HCT116 (cell line): ENCODE measurements at regions not wholly inside any gene's neighbourhood (a gene's known extent, or its start where the extent isn't known, plus 50 kb on each side); places are given as distances from the start of the nearest gene placed in this dataset.

Experiments
- ATAC-seq: fragments of 200-7000 bp; cut with Tn5 transposase; 2 replicates; pipeline ENCODE4 v1.9.1; 2020; ENCODE audit warnings: mild to moderate bottlenecking, moderate library complexity
- BruUV-seq: library from RNA; stranded (reverse); fragments of 400-500 nt; replicated peaks from 2 replicates; lab custom pipeline; 2021; lab: Mats Ljungman, UMichigan
- CTCF ChIA-PET: fragments of 300-600 bp; sonication (Branson Sonifier 250); formaldehyde crosslinking; loops from one replicate; lab custom pipeline; 2021; ENCODE audit warnings: antibody characterized with exemption; lab: Charles Lee
- POLR2A ChIA-PET: fragments of 300-600, 350-600 bp; sonication (Branson Sonifier 250); formaldehyde crosslinking; loops from one replicate; lab custom pipeline; 2021; ENCODE audit warnings: antibody characterized with exemption; lab: Charles Lee
- RAD21 ChIA-PET, 2 experiments: fragments of 300-600 bp; sonication (Branson Sonifier 250); formaldehyde crosslinking; loops; one replicate each; lab custom pipeline; 2023; ENCODE audit warnings: low total read pairs in 2 of 2; ENCODE audit not compliant: uncharacterized antibody in 2 of 2, unreplicated experiment in 2 of 2, low non-redundant PET in 1 of 2; lab: Charles Lee
- DNase-seq: peaks from one replicate; pipeline ENCODE4 v3.0.0-alpha.2; 2010; ENCODE audit warnings: low read depth, low spot score
- H2AFZ ChIP-seq: fragments of 200-600 bp; shearing (Covaris generic), sonication (generic); 2 replicates; pipeline ENCODE4 v1.6.1; 2017; ENCODE audit warnings: low read depth, mixed run types, mixed read lengths, antibody characterized with exemption, low read length; ENCODE audit not compliant: poor library complexity, severe bottlenecking
- H3K27ac ChIP-seq: 2 replicates; pipeline ENCODE4 v1.5.1; 2012; ENCODE audit warnings: low read depth, low read length
- H3K27me3 ChIP-seq: fragments of 200-600 bp; sonication (generic); 2 replicates; pipeline ENCODE4 v1.6.1; 2016; ENCODE audit warnings: mixed run types, low read length, mixed read lengths; ENCODE audit not compliant: insufficient read depth
- H3K36me3 ChIP-seq, 2 experiments: fragments of 200-500 bp in 1 of 2; fragments of 200-600 bp in 1 of 2; sonication (Bioruptor generic) in 1 of 2; sonication (generic) in 1 of 2; 2 replicates each; pipeline versions ENCODE4 v1.5.1 to v1.6.1; 2014 to 2016; ENCODE audit warnings: low read length in 2 of 2, inconsistent platforms in 1 of 2, mixed read lengths in 1 of 2, mixed run types in 1 of 2; ENCODE audit not compliant: insufficient read depth in 2 of 2, control insufficient read depth in 1 of 2
- H3K4me1 ChIP-seq, 2 experiments: fragments of 200-600 bp in 1 of 2; sonication (generic) in 1 of 2; 2 replicates each; pipeline versions ENCODE4 v1.5.1 to v1.6.1; 2012 to 2017; ENCODE audit warnings: low read length in 2 of 2, inconsistent platforms in 1 of 2, mild to moderate bottlenecking in 1 of 2, mixed read lengths in 1 of 2, mixed run types in 1 of 2, moderate library complexity in 1 of 2; ENCODE audit not compliant: insufficient read depth in 2 of 2, control insufficient read depth in 1 of 2
- H3K4me2 ChIP-seq: fragments of 200-600 bp; sonication (generic); 2 replicates; pipeline ENCODE4 v1.6.1; 2017; ENCODE audit warnings: mixed run types, low read length, mixed read lengths
- H3K4me3 ChIP-seq, 2 experiments: fragments of 200-600 bp in 1 of 2; sonication (generic) in 1 of 2; replicated peaks in 1 of 2; 2 replicates each; pipeline ENCODE4 v1.5.1; 2011 to 2016; ENCODE audit warnings: low read length in 2 of 2, control low read depth in 1 of 2, low read depth in 1 of 2, mild to moderate bottlenecking in 1 of 2, mixed read lengths in 1 of 2, mixed run types in 1 of 2
- H3K79me2 ChIP-seq: fragments of 200-600 bp; sonication (generic); 2 replicates; pipeline ENCODE4 v1.6.1; 2017; ENCODE audit warnings: mild to moderate bottlenecking, mixed run types, low read length, moderate library complexity, mixed read lengths; ENCODE audit not compliant: insufficient read depth
- H3K9ac ChIP-seq: fragments of 200-600 bp; sonication (generic); 2 replicates; pipeline ENCODE4 v1.6.1; 2016; ENCODE audit warnings: low read length, mixed read lengths
- H3K9me2 ChIP-seq: fragments of 200-600 bp; sonication (generic), shearing (Covaris generic); 2 replicates; pipeline ENCODE4 v1.6.1; 2017; ENCODE audit warnings: mixed run types, mild to moderate bottlenecking, moderate library complexity; ENCODE audit not compliant: insufficient read depth
- H3K9me3 ChIP-seq, 2 experiments: fragments of 200-500 bp in 1 of 2; fragments of 200-600 bp in 1 of 2; sonication (Bioruptor generic) in 1 of 2; sonication (generic) in 1 of 2; 2 replicates each; pipeline ENCODE4 v1.6.1; 2014 to 2017; ENCODE audit warnings: low read length in 2 of 2, mixed read lengths in 2 of 2, inconsistent platforms in 1 of 2, low read depth in 1 of 2, mild to moderate bottlenecking in 1 of 2, mixed run types in 1 of 2, moderate library complexity in 1 of 2; ENCODE audit not compliant: control insufficient read depth in 1 of 2, insufficient read depth in 1 of 2
- H4K20me1 ChIP-seq: fragments of 200-600 bp; sonication (generic), shearing (Covaris generic); 2 replicates; pipeline ENCODE4 v1.6.1; 2017; ENCODE audit warnings: mixed run types, mild to moderate bottlenecking, moderate library complexity; ENCODE audit not compliant: insufficient read depth
- SIN3A ChIP-seq: IDR thresholded peaks from 2 replicates; pipeline ENCODE4 v1.6.1; 2012; ENCODE audit warnings: low read depth
- intact Hi-C: fragments of 100-400 bp; cut with micrococcal nuclease; formaldehyde crosslinking; loops from 2 replicates; pipeline ENCODE4 v1.10.0; 2022
- TF ChIP-seq, protein P1 (sequence below): IDR thresholded peaks from 2 replicates; pipeline ENCODE4 v1.6.1; 2012; ENCODE audit warnings: low read depth

DNA sequence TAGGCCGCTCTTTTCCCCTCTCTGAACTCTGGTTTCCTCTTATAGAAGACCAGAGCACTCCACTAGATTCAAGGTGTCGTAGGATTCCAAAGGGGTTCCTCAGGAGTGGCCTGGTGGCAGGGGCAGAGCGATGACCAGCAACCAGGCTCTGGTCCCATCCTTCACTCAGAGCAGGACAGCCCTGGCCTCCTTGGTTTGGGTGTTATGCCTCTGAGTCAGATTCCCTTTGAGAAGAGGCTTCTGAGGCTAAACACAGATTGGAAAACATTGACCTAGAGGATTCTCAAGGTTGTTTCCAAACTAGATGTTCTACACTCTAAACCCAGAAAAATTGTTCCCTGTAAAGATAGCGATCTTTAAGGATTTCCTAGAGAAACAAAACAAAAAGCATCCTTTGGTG is 49.8 kb upstream of the IKBKE start:
- no peak overlapping the region for H3K27ac ChIP-seq

More for the DNA sequence above, 49.8 kb upstream of the IKBKE start:
- ATAC-seq (no peak), DNase-seq (no peak)
- no peaks in the 10 kb centered on the region for H3K79me2 ChIP-seq
- ChIA-PET CTCF (no interaction called here), POLR2A (no interaction called here), RAD21 (no interaction called here)
- intact Hi-C loops, result no loop called here
- H2AFZ ChIP-seq, result no peak overlapping the region
- H3K4me1 ChIP-seq, result peaks cover 6 to 21% of the 10 kb centered on the region in 2 experiments; a peak in 3 of 4 replicates
- no TSS peak for BruUV-seq
- no peak overlapping the region for H3K4me3 ChIP-seq
- no peaks in the 10 kb centered on the region for H4K20me1 ChIP-seq
- H3K9ac ChIP-seq, result no peak overlapping the region
- peaks cover 0 to 2% of the 10 kb centered on the region in 2 experiments; a peak in 1 of 4 replicates for H3K36me3 ChIP-seq
- H3K4me2 ChIP-seq, result no peak overlapping the region
- no peaks in the 10 kb centered on the region for H3K27me3 ChIP-seq
- TF ChIP-seq SIN3A, result no peak
- TF ChIP-seq, protein P1, sequence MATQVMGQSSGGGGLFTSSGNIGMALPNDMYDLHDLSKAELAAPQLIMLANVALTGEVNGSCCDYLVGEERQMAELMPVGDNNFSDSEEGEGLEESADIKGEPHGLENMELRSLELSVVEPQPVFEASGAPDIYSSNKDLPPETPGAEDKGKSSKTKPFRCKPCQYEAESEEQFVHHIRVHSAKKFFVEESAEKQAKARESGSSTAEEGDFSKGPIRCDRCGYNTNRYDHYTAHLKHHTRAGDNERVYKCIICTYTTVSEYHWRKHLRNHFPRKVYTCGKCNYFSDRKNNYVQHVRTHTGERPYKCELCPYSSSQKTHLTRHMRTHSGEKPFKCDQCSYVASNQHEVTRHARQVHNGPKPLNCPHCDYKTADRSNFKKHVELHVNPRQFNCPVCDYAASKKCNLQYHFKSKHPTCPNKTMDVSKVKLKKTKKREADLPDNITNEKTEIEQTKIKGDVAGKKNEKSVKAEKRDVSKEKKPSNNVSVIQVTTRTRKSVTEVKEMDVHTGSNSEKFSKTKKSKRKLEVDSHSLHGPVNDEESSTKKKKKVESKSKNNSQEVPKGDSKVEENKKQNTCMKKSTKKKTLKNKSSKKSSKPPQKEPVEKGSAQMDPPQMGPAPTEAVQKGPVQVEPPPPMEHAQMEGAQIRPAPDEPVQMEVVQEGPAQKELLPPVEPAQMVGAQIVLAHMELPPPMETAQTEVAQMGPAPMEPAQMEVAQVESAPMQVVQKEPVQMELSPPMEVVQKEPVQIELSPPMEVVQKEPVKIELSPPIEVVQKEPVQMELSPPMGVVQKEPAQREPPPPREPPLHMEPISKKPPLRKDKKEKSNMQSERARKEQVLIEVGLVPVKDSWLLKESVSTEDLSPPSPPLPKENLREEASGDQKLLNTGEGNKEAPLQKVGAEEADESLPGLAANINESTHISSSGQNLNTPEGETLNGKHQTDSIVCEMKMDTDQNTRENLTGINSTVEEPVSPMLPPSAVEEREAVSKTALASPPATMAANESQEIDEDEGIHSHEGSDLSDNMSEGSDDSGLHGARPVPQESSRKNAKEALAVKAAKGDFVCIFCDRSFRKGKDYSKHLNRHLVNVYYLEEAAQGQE, result no peak
- H3K9me3 ChIP-seq, result no peaks in the 10 kb centered on the region
- H3K9me2 ChIP-seq, result no peaks in the 10 kb centered on the region
